HCT116 (cell line): ENCODE measurements at regions not wholly inside any gene's neighbourhood (a gene's known extent, or its start where the extent isn't known, plus 50 kb on each side); places are given as distances from the start of the nearest gene placed in this dataset.

Source experiments
- ATAC-seq: fragments of 200-7000 bp; cut with Tn5 transposase; 2 replicates; pipeline ENCODE4 v1.9.1; 2020; ENCODE audit warnings: mild to moderate bottlenecking, moderate library complexity
- BruUV-seq: library from RNA; stranded (reverse); fragments of 400-500 nt; replicated peaks from 2 replicates; lab custom pipeline; 2021; lab: Mats Ljungman, UMichigan
- CTCF ChIA-PET: fragments of 300-600 bp; sonication (Branson Sonifier 250); formaldehyde crosslinking; loops from one replicate; lab custom pipeline; 2021; ENCODE audit warnings: antibody characterized with exemption; lab: Charles Lee
- POLR2A ChIA-PET: fragments of 300-600, 350-600 bp; sonication (Branson Sonifier 250); formaldehyde crosslinking; loops from one replicate; lab custom pipeline; 2021; ENCODE audit warnings: antibody characterized with exemption; lab: Charles Lee
- RAD21 ChIA-PET, 2 experiments: fragments of 300-600 bp; sonication (Branson Sonifier 250); formaldehyde crosslinking; loops; one replicate each; lab custom pipeline; 2023; ENCODE audit warnings: low total read pairs in 2 of 2; ENCODE audit not compliant: uncharacterized antibody in 2 of 2, unreplicated experiment in 2 of 2, low non-redundant PET in 1 of 2; lab: Charles Lee
- DNase-seq: peaks from one replicate; pipeline ENCODE4 v3.0.0-alpha.2; 2010; ENCODE audit warnings: low read depth, low spot score
- H2AFZ ChIP-seq: fragments of 200-600 bp; shearing (Covaris generic), sonication (generic); 2 replicates; pipeline ENCODE4 v1.6.1; 2017; ENCODE audit warnings: low read depth, mixed run types, mixed read lengths, antibody characterized with exemption, low read length; ENCODE audit not compliant: poor library complexity, severe bottlenecking
- H3K27ac ChIP-seq: 2 replicates; pipeline ENCODE4 v1.5.1; 2012; ENCODE audit warnings: low read depth, low read length
- H3K27me3 ChIP-seq: fragments of 200-600 bp; sonication (generic); 2 replicates; pipeline ENCODE4 v1.6.1; 2016; ENCODE audit warnings: mixed run types, low read length, mixed read lengths; ENCODE audit not compliant: insufficient read depth
- H3K36me3 ChIP-seq, 2 experiments: fragments of 200-500 bp in 1 of 2; fragments of 200-600 bp in 1 of 2; sonication (Bioruptor generic) in 1 of 2; sonication (generic) in 1 of 2; 2 replicates each; pipeline versions ENCODE4 v1.5.1 to v1.6.1; 2014 to 2016; ENCODE audit warnings: low read length in 2 of 2, inconsistent platforms in 1 of 2, mixed read lengths in 1 of 2, mixed run types in 1 of 2; ENCODE audit not compliant: insufficient read depth in 2 of 2, control insufficient read depth in 1 of 2
- H3K4me1 ChIP-seq, 2 experiments: fragments of 200-600 bp in 1 of 2; sonication (generic) in 1 of 2; 2 replicates each; pipeline versions ENCODE4 v1.5.1 to v1.6.1; 2012 to 2017; ENCODE audit warnings: low read length in 2 of 2, inconsistent platforms in 1 of 2, mild to moderate bottlenecking in 1 of 2, mixed read lengths in 1 of 2, mixed run types in 1 of 2, moderate library complexity in 1 of 2; ENCODE audit not compliant: insufficient read depth in 2 of 2, control insufficient read depth in 1 of 2
- H3K4me2 ChIP-seq: fragments of 200-600 bp; sonication (generic); 2 replicates; pipeline ENCODE4 v1.6.1; 2017; ENCODE audit warnings: mixed run types, low read length, mixed read lengths
- H3K4me3 ChIP-seq, 2 experiments: fragments of 200-600 bp in 1 of 2; sonication (generic) in 1 of 2; replicated peaks in 1 of 2; 2 replicates each; pipeline ENCODE4 v1.5.1; 2011 to 2016; ENCODE audit warnings: low read length in 2 of 2, control low read depth in 1 of 2, low read depth in 1 of 2, mild to moderate bottlenecking in 1 of 2, mixed read lengths in 1 of 2, mixed run types in 1 of 2
- H3K79me2 ChIP-seq: fragments of 200-600 bp; sonication (generic); 2 replicates; pipeline ENCODE4 v1.6.1; 2017; ENCODE audit warnings: mild to moderate bottlenecking, mixed run types, low read length, moderate library complexity, mixed read lengths; ENCODE audit not compliant: insufficient read depth
- H3K9ac ChIP-seq: fragments of 200-600 bp; sonication (generic); 2 replicates; pipeline ENCODE4 v1.6.1; 2016; ENCODE audit warnings: low read length, mixed read lengths
- H3K9me2 ChIP-seq: fragments of 200-600 bp; sonication (generic), shearing (Covaris generic); 2 replicates; pipeline ENCODE4 v1.6.1; 2017; ENCODE audit warnings: mixed run types, mild to moderate bottlenecking, moderate library complexity; ENCODE audit not compliant: insufficient read depth
- H3K9me3 ChIP-seq, 2 experiments: fragments of 200-500 bp in 1 of 2; fragments of 200-600 bp in 1 of 2; sonication (Bioruptor generic) in 1 of 2; sonication (generic) in 1 of 2; 2 replicates each; pipeline ENCODE4 v1.6.1; 2014 to 2017; ENCODE audit warnings: low read length in 2 of 2, mixed read lengths in 2 of 2, inconsistent platforms in 1 of 2, low read depth in 1 of 2, mild to moderate bottlenecking in 1 of 2, mixed run types in 1 of 2, moderate library complexity in 1 of 2; ENCODE audit not compliant: control insufficient read depth in 1 of 2, insufficient read depth in 1 of 2
- H4K20me1 ChIP-seq: fragments of 200-600 bp; sonication (generic), shearing (Covaris generic); 2 replicates; pipeline ENCODE4 v1.6.1; 2017; ENCODE audit warnings: mixed run types, mild to moderate bottlenecking, moderate library complexity; ENCODE audit not compliant: insufficient read depth
- CBX3 ChIP-seq: IDR thresholded peaks from 2 replicates; pipeline ENCODE4 v1.6.1; 2012; ENCODE audit warnings: low read depth
- CEBPB ChIP-seq: IDR thresholded peaks from 2 replicates; pipeline ENCODE4 v1.6.1; 2012; ENCODE audit warnings: low read depth
- EGR1 ChIP-seq: IDR thresholded peaks from 2 replicates; pipeline ENCODE4 v1.6.1; 2012; ENCODE audit warnings: low read depth
- EZH2phosphoT487 ChIP-seq: fragments of 200-600 bp; IDR thresholded peaks from 2 replicates; pipeline ENCODE4 v1.6.1; 2018; ENCODE audit warnings: antibody characterized with exemption, borderline replicate concordance
- JUND ChIP-seq: IDR thresholded peaks from 2 replicates; pipeline ENCODE4 v1.6.1; 2012
- POLR2A ChIP-seq: IDR thresholded peaks from 2 replicates; pipeline ENCODE4 v1.7.0; 2011; ENCODE audit warnings: borderline replicate concordance; ENCODE audit not compliant: insufficient read depth, insufficient read length; ENCODE audit errors: extremely low read depth
- POLR2AphosphoS5 ChIP-seq: IDR thresholded peaks from 2 replicates; pipeline ENCODE4 v1.6.1; 2011; ENCODE audit warnings: mild to moderate bottlenecking, low read depth, low read length, moderate library complexity
- SRF ChIP-seq: IDR thresholded peaks from 2 replicates; pipeline ENCODE4 v1.6.1; 2012; ENCODE audit warnings: low read depth
- TCF7L2 ChIP-seq: IDR thresholded peaks from 2 replicates; pipeline ENCODE4 v1.7.0; 2011; ENCODE audit warnings: borderline replicate concordance, inconsistent platforms; ENCODE audit not compliant: insufficient read depth, insufficient read length; ENCODE audit errors: extremely low read depth
- YY1 ChIP-seq: IDR thresholded peaks from 2 replicates; pipeline ENCODE4 v1.6.1; 2011; ENCODE audit warnings: low read length, low read depth, moderate library complexity, mild to moderate bottlenecking; ENCODE audit not compliant: insufficient replicate concordance; ENCODE audit errors: extremely low read depth
- ZFX ChIP-seq: fragments of 450-650 bp; IDR thresholded peaks from 2 replicates; pipeline ENCODE4 v1.6.1; 2017
- ZNF274 ChIP-seq: fragments of 200-500 bp; sonication (Bioruptor generic); IDR thresholded peaks from 2 replicates; pipeline ENCODE4 v1.6.1; 2014; ENCODE audit warnings: mild to moderate bottlenecking, low read depth, low read length, inconsistent platforms
- intact Hi-C: fragments of 100-400 bp; cut with micrococcal nuclease; formaldehyde crosslinking; loops from 2 replicates; pipeline ENCODE4 v1.10.0; 2022
- TF ChIP-seq, protein P1 (sequence below): IDR thresholded peaks from 2 replicates; pipeline ENCODE4 v1.6.1; 2012
- TF ChIP-seq, protein P2 (sequence below): IDR thresholded peaks from 2 replicates; pipeline ENCODE4 v1.6.1; 2011; ENCODE audit warnings: mild to moderate bottlenecking, low read length, moderate library complexity; ENCODE audit not compliant: insufficient replicate concordance; ENCODE audit errors: extremely low read depth
- TF ChIP-seq, protein P3 (sequence below): IDR thresholded peaks from 2 replicates; pipeline ENCODE4 v1.6.1; 2012
- TF ChIP-seq, protein P4 (sequence below), 3 experiments: fragments of 200-600 bp in 1 of 3; sonication (generic) in 1 of 3; IDR thresholded peaks in 2 of 3; conservative IDR thresholded peaks in 1 of 3; 2 replicates each; pipeline ENCODE4 v1.5.1; 2012 to 2017; ENCODE audit warnings: low read depth in 2 of 3, low read length in 2 of 3, antibody characterized with exemption in 1 of 3, borderline replicate concordance in 1 of 3, control low read depth in 1 of 3, mild to moderate bottlenecking in 1 of 3, mixed read lengths in 1 of 3, mixed run types in 1 of 3, moderate library complexity in 1 of 3; ENCODE audit not compliant: insufficient read depth in 1 of 3

DNA sequence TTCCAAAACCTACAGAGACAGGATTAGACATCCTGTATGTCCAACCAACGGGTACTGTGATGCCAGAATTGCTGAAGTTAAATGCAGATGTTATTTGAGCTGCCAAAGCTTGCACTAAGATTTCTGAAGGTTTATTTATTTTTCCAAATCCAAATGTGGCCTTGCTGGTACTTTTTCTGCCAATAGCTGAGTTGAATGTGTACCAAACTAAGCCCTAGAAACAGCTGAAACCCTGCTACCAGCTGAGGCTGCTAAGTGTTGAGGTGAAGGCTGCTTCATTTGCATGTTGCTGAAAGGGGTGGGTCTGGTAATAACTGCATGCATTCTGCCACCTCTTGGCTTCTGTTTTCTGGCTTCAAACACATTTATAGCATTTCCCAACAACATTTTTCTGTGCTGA is 366.5 kb downstream of the FAT4 start:
- ATAC-seq (no peak), DNase-seq (no peak)
- RAD21 ChIA-PET = no interaction called here
- no peaks in the 10 kb centered on the region for H3K9me3 ChIP-seq
- intact Hi-C loops = no loop called here
- no peak overlapping the region for H3K4me3 ChIP-seq
- no TSS peak for BruUV-seq
- H3K36me3 ChIP-seq = no peaks in the 10 kb centered on the region
- no peaks in the 10 kb centered on the region for H3K4me1 ChIP-seq
- no peaks in the 10 kb centered on the region for H3K79me2 ChIP-seq
- TF ChIP-seq ZFX = no peak
- no peak for TF ChIP-seq TCF7L2
- TF ChIP-seq POLR2AphosphoS5 = no peak
- no peak for TF ChIP-seq YY1
- no peak for TF ChIP-seq JUND
- H2AFZ ChIP-seq = no peak overlapping the region
- CTCF ChIA-PET = no interaction called here
- H3K27ac ChIP-seq = no peak overlapping the region
- no peak overlapping the region for H3K4me2 ChIP-seq
- no peak overlapping the region for H3K9ac ChIP-seq
- no peaks in the 10 kb centered on the region for H3K27me3 ChIP-seq
- H4K20me1 ChIP-seq = no peaks in the 10 kb centered on the region
- POLR2A ChIA-PET = no interaction called here
- no peaks in the 10 kb centered on the region for H3K9me2 ChIP-seq

DNA sequence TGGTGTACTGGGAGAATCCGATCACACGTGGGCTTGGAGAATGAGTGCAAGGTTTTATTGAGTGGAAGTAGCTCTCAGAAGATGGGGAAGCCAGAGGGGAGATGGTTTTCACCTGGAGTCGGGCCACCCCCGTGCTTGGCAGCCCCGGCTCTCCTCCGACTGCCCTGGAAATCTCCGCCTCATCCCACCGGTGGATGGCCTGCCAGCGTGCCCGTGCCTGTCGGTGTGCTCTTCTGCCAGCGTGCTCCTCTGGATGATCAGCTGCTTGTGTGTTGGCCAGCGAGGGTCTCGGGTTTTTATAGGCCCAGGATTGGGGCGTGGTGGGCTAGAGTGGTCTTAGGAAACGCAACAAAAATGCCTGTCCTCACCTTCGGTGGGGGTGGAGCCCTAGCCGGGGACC is 368.0 kb downstream of the FAT4 start:
- H3K79me2 ChIP-seq = no peaks in the 10 kb centered on the region
- H4K20me1 ChIP-seq = no peaks in the 10 kb centered on the region
- CTCF ChIA-PET = no interaction called here
- H3K36me3 ChIP-seq = no peaks in the 10 kb centered on the region
- no peak overlapping the region for H3K27ac ChIP-seq
- POLR2A ChIA-PET = no interaction called here
- no peak for DNase-seq
- ATAC-seq = no peak
- H3K4me1 ChIP-seq = no peaks in the 10 kb centered on the region
- no TSS peak for BruUV-seq
- H3K9me3 ChIP-seq = no peaks in the 10 kb centered on the region
- no peaks in the 10 kb centered on the region for H3K9me2 ChIP-seq
- intact Hi-C loops = no loop called here
- no peak overlapping the region for H2AFZ ChIP-seq
- no peak overlapping the region for H3K4me3 ChIP-seq
- no peaks in the 10 kb centered on the region for H3K27me3 ChIP-seq
- no peak overlapping the region for H3K9ac ChIP-seq
- RAD21 ChIA-PET = no interaction called here
- no peak overlapping the region for H3K4me2 ChIP-seq
- TF ChIP-seq POLR2A (no peak), SRF (no peak), TCF7L2 (no peak), POLR2AphosphoS5 (no peak), CEBPB (no peak), ZNF274 (no peak), EZH2phosphoT487 (no peak), EGR1 (no peak), CBX3 (no peak)
- TF ChIP-seq, protein P1, sequence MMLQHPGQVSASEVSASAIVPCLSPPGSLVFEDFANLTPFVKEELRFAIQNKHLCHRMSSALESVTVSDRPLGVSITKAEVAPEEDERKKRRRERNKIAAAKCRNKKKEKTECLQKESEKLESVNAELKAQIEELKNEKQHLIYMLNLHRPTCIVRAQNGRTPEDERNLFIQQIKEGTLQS = no peak
- TF ChIP-seq, protein P2, sequence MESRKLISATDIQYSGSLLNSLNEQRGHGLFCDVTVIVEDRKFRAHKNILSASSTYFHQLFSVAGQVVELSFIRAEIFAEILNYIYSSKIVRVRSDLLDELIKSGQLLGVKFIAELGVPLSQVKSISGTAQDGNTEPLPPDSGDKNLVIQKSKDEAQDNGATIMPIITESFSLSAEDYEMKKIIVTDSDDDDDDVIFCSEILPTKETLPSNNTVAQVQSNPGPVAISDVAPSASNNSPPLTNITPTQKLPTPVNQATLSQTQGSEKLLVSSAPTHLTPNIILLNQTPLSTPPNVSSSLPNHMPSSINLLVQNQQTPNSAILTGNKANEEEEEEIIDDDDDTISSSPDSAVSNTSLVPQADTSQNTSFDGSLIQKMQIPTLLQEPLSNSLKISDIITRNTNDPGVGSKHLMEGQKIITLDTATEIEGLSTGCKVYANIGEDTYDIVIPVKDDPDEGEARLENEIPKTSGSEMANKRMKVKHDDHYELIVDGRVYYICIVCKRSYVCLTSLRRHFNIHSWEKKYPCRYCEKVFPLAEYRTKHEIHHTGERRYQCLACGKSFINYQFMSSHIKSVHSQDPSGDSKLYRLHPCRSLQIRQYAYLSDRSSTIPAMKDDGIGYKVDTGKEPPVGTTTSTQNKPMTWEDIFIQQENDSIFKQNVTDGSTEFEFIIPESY = no peak
- TF ChIP-seq, protein P3, sequence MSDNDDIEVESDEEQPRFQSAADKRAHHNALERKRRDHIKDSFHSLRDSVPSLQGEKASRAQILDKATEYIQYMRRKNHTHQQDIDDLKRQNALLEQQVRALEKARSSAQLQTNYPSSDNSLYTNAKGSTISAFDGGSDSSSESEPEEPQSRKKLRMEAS = no peak
- TF ChIP-seq, protein P4, sequence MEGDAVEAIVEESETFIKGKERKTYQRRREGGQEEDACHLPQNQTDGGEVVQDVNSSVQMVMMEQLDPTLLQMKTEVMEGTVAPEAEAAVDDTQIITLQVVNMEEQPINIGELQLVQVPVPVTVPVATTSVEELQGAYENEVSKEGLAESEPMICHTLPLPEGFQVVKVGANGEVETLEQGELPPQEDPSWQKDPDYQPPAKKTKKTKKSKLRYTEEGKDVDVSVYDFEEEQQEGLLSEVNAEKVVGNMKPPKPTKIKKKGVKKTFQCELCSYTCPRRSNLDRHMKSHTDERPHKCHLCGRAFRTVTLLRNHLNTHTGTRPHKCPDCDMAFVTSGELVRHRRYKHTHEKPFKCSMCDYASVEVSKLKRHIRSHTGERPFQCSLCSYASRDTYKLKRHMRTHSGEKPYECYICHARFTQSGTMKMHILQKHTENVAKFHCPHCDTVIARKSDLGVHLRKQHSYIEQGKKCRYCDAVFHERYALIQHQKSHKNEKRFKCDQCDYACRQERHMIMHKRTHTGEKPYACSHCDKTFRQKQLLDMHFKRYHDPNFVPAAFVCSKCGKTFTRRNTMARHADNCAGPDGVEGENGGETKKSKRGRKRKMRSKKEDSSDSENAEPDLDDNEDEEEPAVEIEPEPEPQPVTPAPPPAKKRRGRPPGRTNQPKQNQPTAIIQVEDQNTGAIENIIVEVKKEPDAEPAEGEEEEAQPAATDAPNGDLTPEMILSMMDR (IDR thresholded peaks at IDR 0.05 in 2 of 3, conservative IDR thresholded peaks at IDR 0.05 in 1 of 3; ENCODE audit: borderline replicate concordance in 1 of 3, insufficient read depth in 1 of 3, low read depth in 2 of 3, low read length in 2 of 3) = no peak
